K562 (cell line): ENCODE measurements at regions not wholly inside any gene's neighbourhood (a gene's known extent, or its start where the extent isn't known, plus 50 kb on each side); places are given as distances from the start of the nearest gene placed in this dataset.

Source experiments
- NFATC3 ChIP-seq: fragments of 450-650 bp; IDR thresholded peaks from 2 replicates; pipeline ENCODE4 v1.6.1; 2017; ENCODE audit warnings: mild to moderate bottlenecking
- POLR2A ChIP-seq: fragments of 450-650 bp; conservative IDR thresholded peaks from 2 replicates; pipeline ENCODE4 v1.6.1; 2016
- SMAD1 ChIP-seq: fragments of 150-350 bp; IDR thresholded peaks from 2 replicates; pipeline ENCODE4 v1.6.1; 2014; ENCODE audit warnings: low read length, low read depth; ENCODE audit not compliant: partially characterized antibody
- SREBF2 ChIP-seq: sonication (generic); formaldehyde crosslinking; IDR thresholded peaks from 2 replicates; pipeline ENCODE4 v1.4.0; 2020; ENCODE audit warnings: mild to moderate bottlenecking, missing genetic modification reagents
- ZBED1 ChIP-seq: IDR thresholded peaks from 2 replicates; pipeline ENCODE4 v1.6.1; 2014
- ZNF121 ChIP-seq: sonication (generic); formaldehyde crosslinking; conservative IDR thresholded peaks from 2 replicates; pipeline ENCODE4 v1.8.0; 2022; ENCODE audit warnings: missing genetic modification reagents

GRCh38 chr17:79152636-79153035 is 78.0 kb downstream of the ENGASE start:
- no peak for TF ChIP-seq ZBED1
- no peak for TF ChIP-seq ZNF121 (CRISPR knock-in tag)
- TF ChIP-seq POLR2A = no peak
- no peak for TF ChIP-seq NFATC3
- no peak for TF ChIP-seq SMAD1
- TF ChIP-seq SREBF2 (CRISPR knock-in tag) = no peak
